LoVo (cell line): ENCODE measurements at regions not wholly inside any gene's neighbourhood (a gene's known extent, or its start where the extent isn't known, plus 50 kb on each side); places are given as distances from the start of the nearest gene placed in this dataset.

Experiments
- DNase-seq: peaks from one replicate; pipeline ENCODE4 v3.0.0-alpha.2; 2016; ENCODE audit warnings: low spot score

DNA sequence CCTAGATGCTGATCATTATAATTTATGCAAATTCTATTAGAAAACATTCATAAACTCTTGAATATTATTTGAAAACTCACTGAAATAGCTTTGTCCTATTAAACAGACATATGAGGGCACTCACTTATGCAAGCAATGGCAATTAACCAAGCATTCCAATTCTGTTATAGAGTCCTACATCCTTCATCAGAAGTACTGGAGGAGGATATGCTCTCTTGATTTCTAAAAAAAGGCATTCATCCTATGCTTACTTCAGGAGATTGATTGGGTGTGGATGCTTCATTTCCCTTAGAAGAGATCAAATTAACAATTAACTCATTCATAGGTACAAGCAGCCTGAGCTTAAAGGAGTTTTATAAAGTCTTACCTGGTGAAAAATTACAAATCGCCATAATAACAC is 1317.2 kb downstream of the PCDH7 start:
- DNase-seq: no peak

DNA sequence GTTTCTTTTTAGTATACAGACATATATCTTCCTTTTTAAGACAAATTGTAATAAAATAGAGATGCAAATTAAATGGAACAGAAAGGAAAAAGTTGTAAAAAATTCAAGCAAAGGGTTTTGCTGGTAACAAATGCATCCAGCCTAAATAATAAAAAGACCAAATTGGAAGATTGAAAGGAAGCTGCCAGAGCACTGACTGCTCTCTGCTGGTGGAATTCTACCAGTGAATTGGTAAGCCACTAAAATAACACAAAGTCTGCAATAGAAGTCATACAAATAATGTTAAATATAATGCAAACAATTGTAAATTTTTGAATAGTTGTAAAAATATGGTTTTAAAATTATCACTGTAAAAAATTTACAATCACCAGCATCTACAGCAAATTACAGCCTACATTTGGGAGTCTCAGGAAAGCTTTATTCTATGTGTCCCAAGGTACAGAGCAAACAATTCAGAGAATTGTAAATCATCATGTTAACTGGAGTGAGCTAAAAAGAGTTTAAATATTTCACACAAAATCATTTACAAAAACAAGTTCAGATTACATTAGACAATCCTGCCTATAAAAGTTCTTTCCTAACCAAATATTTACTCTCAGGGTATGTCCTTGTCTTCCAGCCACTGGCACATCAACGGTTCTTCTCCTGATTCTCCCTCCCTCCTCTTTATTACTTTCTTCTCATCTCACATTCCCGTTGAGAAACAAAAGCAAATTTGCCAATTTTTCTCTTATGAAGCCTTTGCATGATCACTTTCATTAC is 1322.5 kb downstream of the PCDH7 start:
- no peak for DNase-seq

DNA sequence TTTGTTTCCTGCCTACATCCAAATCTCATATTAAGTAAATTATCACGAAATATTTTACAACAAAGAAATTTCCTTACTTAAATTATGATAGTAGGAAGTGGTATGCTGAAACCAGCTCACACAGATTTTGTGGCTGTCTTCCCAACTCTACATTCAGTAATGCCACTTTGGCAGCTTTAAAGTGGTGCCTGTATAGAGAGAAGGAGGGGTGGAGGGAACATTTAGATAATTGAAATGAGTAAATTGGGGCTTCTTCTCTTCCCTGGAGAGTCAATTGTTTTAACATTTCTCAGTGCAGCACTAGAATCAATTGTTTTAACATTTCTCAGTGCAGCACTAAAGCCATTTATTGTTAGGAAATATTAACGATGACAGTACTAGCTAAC is 1323.1 kb downstream of the PCDH7 start:
- no peak for DNase-seq

DNA sequence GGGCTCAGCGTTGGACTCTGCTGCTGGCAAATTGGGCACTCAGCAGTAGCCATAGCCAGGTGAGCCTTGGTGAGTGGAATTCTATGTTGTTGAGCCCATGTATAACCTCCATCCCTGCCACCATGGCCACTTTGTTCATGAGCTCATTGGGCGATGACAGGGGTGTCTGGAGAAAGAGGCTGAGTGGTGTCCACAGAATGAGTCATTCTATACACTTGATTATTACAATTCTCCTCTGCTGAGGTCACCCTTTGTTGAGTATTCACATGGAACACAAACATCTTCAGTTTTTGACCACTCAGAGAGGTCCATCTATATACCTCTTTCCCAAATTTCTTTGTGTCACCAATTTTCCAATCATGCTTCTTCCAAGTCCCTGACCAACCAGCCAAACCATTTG is 1341.7 kb downstream of the PCDH7 start:
- DNase-seq: no peak

DNA sequence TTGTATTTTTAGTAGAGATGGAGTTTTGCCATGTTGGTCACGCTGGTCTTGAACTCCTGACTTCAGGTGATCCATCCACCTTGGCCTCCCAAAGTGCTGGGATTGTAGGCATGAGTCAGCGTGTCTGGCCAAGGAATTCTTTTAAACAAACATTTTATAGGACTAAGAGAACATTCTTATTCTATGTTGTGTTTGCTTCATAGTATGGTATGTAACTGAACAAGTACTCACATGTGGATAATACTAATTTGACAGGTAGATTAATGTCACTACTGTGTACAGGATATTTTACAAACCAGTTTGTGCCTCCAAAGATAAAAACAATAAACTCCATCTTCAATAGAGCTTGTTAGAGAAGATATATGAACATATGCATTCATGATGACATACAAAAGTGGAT is 1353.4 kb downstream of the PCDH7 start:
- no peak for DNase-seq

DNA sequence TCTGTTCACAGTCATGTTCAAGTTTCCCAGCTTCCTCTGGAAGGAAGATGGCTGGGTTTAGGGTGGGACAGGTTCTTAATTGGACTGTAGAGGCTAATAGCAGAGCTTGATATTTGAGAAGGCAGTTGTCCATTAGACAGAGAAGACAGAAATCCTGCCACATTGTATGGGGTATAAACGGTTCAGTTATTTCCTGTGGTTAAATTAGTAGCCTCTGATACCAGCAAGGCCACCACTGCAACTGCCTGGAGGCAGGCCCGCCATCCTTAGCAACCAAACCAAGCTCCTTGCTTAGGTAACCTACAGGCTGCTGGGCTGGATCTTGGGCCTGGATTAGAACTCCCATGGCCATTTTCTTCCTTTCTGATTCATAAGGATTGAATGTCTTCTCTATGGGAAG is 1367.0 kb downstream of the PCDH7 start:
- no peak for DNase-seq

DNA sequence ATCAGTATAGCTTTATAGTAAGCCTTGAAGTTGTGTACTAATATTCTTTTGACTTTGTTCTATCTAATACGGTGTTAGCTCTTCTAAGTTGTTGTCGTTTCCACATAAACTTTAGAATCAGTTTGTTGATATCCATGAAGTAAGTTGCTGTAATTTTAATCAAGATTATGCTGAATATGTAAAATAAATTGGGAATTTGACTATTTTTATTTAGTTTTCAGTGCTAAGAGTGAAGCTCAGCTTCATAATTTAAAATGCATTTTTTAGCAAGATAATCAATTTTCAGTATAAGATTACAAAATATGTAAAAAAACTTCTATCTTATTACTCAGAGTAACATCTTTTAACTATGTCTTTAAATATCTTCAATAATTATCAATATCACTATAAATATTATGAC is 1374.8 kb downstream of the PCDH7 start:
- no peak for DNase-seq

DNA sequence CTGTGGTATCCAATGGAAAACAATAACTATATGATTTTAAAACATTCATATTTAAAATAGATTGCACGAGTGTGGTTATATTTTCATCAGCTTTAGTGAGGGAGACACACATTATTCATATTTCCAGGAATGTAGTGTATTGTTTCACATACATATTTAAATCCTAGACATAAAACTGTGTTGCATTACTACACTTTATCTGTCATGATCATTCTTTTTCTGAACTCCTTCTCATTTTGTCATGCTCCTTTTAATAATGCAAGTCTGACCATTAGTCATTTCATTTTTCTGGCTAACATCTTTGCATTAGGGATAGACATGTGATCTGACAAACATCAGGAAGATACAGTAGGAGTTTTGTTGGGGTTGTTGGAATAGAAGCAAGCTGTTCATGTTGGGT is 1382.7 kb downstream of the PCDH7 start:
- no peak for DNase-seq

DNA sequence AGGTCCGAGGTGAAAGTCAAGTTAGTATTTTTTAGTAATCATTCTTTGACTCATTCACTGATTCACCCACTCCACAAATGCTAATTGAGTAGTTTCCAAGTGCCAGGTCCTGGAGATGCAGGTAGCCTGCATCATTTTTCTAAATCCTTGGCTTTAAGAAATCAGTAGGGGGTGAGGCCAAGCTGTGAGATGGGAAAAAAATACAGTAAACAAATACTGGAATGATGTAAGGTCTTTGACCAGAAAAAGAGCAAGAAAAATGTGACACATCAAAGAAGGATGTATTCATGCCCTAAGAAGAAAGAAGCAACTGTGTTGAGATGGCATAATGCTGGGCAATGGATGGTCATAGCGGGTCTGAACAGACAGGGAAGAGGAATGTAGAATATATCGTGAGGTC is 1386.6 kb downstream of the PCDH7 start:
- DNase-seq: no peak

DNA sequence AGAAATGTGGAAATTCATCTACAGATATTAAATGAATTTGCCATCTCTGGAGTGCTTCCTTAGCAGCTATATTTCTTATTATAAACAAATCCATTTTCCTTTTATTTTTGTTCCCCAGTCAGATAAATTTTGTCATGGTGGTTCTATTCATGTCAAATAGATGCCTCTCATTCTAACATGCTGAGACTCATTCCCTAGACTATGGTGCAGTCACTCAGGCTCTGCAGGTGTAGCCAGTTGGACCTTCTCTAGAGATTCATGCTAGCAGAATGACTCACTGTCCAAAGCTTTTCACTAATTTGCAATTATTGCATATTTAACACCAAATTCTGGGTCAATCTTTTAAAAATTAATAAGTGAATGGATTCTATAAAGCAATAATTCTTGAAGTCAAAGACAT is 1392.7 kb downstream of the PCDH7 start:
- DNase-seq: no peak

DNA sequence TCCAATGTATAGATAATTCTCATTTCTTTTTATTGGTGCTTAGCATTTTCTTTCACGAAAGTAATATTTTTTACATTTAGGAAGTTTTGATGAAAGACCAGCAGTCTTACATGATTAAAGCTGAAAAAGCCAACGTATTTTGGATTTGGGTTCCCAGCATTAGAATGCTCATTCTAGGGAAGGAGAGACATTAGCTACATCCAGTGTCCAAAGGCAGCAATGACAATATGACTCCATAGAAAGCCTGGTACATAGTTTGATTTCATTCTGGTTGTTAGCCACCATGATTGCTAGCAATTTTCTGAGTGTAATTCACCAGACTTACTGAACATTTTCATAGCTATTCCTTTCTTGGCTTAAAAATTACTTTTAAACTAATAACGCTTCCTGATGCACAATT is 1397.5 kb downstream of the PCDH7 start:
- DNase-seq: no peak

DNA sequence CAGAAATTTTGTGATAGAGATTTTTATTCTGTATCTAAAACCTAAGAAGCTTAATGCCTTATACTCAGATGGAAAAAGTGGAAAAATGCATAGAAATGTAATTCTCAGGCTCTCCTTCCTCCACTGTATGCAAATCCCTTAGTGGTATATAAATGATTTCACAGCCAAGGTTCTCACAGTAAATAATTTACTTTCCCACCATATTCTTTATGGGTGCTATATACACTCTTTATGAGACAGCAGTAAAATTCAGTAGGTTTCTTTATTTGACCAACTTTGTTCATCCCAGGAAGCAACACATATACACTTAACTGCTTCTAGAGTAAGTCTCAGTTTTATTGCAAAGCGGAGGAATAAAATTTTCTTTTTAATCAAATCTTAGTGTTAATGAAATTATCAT is 1399.7 kb downstream of the PCDH7 start:
- no peak for DNase-seq

DNA sequence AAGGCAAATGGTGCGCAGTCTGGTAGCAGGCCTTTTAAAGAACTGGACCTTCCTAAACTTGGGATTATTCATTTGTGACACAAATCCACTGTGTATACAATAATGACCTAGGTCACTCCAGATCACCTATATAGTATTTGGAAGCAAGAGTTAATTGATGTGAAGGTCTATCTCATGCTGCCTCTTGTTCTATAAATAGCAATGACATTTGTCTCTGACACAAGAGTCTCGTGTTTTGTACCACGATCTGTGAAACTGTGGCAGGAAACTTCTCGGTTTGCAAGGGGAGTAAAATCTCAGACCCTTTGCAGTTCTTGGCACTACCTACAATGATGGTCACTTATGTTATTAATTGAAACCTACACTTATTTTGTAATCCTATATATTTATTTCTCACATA is 1408.4 kb downstream of the PCDH7 start:
- DNase-seq: no peak

DNA sequence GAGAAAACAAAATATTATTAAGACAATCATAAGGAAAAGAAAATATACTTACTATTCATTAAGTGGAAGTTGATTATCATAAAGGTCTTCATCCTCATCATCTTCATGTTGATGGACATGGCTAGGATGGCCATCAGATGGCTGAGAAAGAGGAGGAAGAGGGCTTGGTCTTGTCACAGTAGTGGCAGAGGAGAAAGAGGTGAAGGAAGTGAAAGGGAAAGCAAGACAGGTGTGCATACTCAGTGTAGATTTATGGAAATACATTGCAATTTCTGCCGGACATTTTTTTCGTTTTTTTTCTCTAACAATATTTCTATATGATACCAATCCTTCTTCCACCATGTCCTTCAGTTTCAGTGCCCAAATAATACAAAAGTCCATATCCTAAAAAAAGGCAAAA is 1409.8 kb downstream of the PCDH7 start:
- no peak for DNase-seq

DNA sequence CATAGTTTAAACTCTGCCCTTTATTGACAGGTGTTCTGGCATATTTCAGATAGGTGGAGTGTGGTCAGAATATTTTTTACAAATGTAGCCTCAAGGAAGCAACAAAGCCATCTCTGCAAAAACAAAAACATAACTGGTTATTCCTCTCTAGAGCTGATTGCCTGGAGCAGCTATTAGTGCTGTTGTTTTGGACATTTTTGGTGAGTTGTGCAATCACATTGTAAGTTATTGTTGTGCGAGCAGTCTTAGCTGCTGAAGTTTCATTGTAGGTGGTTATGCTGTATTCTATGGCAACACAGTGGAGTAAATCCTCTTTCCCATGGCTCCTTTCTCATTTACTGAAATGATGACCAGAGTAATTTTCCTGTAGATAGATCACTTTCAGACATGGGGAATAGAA is 1413.0 kb downstream of the PCDH7 start:
- no peak for DNase-seq

DNA sequence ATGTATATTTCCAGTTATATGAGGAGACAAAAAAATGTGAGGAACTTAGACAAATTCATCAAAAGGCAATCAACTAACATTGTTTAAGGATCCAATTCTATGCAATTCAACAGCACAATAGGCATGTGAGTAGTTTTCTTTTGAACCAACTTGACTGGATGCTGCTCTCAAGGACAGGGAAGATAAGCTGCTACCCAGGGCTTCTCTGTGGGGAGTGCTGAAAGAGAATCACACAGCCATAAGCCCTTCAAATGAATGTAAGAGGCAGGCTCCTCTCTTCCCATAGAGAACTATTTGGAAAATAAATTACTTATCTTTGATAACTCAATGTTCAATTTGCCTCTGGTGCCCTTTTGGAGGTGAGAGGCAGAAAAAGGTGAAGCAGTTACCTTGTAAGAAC is 1413.6 kb downstream of the PCDH7 start:
- no peak for DNase-seq

DNA sequence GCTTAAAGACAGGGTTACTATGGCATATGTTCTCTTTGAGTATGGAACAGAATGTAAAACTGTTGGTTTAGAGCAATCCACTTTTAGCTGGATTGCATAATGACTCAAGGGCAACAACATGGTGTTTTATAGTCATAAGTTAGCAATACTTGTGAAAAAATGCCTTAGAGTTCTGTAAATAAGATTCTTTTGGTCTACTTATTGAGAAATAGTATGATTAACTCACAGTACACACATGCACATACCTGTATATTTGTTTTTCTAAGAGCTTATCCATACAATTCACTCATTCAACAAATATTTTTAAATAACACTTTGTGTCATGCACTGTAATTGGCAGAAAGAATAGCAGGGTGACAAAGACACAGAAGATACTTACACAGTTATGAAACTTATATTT is 1415.5 kb downstream of the PCDH7 start:
- DNase-seq: no peak

DNA sequence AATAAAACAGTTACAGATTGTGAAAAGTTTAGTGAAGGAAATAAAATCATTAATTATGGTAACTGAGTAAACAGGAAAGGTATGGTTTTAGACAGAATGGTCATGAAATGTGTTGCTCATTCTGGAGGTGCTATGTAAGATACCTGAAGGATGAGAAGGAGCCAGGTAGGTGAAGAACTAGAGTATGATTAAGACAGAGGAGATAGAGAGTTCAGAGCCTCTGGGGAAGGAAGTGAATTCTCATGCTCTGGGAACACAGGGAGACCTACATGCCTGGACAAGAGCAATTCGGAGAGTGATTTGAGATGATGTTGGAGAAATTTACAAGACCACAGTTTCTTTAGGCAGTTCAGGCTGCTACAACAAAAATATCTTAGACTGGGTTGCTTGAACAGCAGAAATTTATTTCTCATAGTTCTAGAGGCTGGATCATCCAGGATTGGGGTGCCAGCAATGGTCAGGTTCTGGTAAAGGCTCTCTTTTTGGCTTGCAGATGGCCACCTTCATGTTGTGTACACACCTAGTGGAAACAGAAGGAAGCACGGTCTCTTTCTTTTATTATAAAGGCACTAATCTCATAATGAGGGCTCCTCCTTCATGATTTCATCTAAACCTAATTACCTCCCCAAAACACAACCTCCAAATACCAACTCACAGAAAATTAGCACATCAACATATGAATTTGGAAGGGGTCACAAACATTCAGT is 1416.1 kb downstream of the PCDH7 start:
- no peak for DNase-seq

DNA sequence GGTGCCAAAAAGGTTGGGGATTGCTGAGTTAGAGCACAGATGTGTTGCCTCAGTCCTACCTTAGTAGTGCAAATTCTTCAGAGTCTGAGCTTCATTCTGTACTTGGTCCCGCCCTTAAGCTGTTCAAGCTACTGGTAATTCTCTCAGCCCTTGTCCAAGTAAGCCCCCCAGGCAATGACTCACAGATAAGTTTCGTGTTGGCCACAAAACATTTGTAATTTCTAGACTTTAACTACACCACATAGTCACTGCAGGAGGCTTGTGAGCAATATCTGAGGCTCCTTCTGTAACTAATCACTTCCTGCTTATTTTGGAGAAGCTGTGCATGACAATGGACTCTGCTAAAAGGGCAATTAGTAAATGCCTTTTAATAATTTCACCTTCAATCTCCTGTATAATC is 1420.5 kb downstream of the PCDH7 start:
- DNase-seq: no peak

DNA sequence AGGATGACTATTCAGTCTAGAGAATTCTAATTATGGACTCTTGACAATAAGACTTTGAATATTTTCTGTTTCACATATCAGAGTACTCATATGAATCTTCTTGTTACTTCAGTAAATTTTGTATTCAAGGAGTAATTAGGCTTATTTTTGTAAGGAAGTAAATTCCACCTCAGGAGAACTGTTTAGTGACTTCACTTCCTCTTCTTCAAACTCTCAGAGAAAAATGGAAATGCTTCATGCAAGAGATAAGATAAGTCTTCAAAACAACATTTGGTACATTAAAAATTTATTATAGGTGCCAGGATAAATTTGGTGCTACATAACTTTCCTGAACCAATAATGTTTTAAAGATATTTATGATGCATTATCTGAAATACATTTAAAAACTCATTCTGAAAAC is 1421.9 kb downstream of the PCDH7 start:
- DNase-seq: no peak

DNA sequence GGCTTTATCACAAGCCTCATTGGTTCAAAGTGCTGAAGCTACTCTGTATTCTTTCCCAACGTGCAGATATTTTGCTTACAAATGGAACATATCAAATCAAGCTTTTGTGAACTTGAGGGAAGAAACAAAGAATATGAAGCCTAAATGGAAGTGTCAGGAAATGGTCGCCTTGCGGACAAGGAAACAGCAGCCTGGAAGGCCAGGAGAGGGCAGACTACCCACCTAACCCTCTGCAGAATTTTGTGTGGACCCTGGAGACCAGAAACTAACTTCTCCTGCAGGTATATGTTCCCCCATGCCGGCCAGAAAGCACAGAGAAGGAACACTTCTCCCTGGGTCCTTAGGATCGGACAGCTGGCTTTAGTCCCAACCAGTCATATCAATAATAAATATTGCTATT is 1425.8 kb downstream of the PCDH7 start:
- no peak for DNase-seq

DNA sequence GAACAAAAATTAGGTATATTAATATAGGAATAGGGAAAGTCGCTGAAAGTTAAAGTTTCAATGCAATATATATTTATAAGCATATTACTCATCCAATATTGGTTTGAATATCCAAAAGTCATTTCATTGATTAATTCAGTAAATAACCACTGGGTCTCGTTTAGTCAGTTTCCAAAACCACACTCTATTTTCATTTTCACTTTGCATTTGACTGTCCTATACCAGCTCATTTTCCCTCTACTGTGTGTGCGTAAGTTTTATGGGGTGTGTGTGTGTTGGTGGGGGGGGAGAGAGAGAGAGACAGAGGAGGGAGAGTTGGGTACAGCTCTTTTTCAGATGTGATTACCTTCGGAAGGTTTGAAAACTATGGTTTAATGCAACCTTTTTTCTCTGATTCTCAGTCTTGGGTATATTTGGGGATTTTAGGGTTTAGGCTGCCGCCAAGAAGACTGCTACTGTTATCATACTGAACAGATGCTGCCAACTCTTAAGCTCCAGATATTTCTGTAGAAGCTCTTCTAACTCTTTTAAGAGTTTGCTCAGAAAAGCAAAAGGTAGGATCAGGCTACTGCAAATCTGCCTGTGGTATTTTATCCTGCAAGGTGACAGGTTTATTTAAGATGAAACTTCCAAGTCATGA is 1427.4 kb downstream of the PCDH7 start:
- DNase-seq: no peak

DNA sequence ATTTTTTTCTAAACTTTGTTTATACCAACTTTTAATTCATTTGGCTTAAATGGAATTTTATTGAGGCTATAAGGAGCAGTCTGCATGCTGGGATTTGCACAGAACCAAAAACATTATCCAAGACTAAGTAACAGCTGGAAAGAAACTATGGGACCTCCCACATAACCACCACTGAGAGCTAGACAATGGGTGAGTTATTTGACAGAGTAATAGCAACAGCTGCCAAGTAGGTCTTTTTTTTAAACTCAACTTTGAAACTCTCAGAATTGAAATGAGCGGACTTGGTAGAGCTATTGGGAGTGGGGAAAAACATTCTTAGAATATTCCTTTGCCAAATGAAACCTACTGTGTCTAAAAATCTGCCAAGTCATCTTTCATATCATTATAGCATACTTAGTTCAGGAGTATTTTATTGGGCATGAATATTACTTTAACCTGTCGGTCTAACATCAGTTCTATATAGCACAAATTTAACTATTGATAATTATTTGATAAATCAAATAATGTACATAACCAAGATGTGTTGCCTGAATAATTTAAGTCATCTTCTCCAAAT is 1428.0 kb downstream of the PCDH7 start:
- no peak for DNase-seq
